ENCODE measurements at regions not wholly inside any gene's neighbourhood (a gene's known extent, or its start where the extent isn't known, plus 50 kb on each side); places are given as distances from the start of the nearest gene placed in this dataset.

- Histone ChIP-seq H3K4me3 (no peak overlapping the region), H3K9me3 (no peaks in the 10 kb centered on the region), H3K27ac (no peak overlapping the region), H3K36me3 (no peaks in the 10 kb centered on the region), H3K4me1 (no peaks in the 10 kb centered on the region), H3K27me3 (no peaks in the 10 kb centered on the region)
- TF ChIP-seq, protein P1, sequence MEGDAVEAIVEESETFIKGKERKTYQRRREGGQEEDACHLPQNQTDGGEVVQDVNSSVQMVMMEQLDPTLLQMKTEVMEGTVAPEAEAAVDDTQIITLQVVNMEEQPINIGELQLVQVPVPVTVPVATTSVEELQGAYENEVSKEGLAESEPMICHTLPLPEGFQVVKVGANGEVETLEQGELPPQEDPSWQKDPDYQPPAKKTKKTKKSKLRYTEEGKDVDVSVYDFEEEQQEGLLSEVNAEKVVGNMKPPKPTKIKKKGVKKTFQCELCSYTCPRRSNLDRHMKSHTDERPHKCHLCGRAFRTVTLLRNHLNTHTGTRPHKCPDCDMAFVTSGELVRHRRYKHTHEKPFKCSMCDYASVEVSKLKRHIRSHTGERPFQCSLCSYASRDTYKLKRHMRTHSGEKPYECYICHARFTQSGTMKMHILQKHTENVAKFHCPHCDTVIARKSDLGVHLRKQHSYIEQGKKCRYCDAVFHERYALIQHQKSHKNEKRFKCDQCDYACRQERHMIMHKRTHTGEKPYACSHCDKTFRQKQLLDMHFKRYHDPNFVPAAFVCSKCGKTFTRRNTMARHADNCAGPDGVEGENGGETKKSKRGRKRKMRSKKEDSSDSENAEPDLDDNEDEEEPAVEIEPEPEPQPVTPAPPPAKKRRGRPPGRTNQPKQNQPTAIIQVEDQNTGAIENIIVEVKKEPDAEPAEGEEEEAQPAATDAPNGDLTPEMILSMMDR (IDR thresholded peaks at IDR 0.05): no peak
- no peak for DNase-seq (ENCODE audit: low spot score)
Measured at GRCh38 chr4:60737858-60738257, 462.3 kb upstream of the ADGRL3 start.

- Histone ChIP-seq H3K4me1 (no peaks in the 10 kb centered on the region), H3K36me3 (no peaks in the 10 kb centered on the region), H3K4me3 (no peak overlapping the region), H3K27ac (no peak overlapping the region), H3K9me3 (no peaks in the 10 kb centered on the region), H3K27me3 (no peaks in the 10 kb centered on the region)
- TF ChIP-seq, protein P1 (IDR thresholded peaks at IDR 0.05): no peak
- no peak for DNase-seq (ENCODE audit: low spot score)
Measured at GRCh38 chr4:60743654-60744053, 456.5 kb upstream of the ADGRL3 start.

DNA sequence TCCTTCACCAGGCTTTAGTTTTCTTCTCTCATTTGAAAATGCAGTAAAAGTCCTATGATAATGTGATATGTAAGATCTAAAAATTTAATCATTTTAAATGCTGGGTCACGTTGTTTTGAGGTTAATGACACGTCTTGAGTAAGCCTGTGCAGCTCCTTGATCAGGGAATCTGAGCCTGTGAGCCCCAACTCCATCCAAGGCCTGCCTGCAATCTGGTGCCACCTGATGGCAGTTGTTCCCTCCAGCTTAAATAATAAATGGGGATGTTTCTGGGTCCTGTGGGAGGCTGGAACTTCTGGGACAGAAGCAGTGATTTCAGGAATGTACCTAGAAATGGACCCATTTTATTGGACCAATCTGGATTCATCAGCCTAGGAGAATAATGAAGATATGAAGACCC lies 455.4 kb upstream of the ADGRL3 start:
- H3K4me1 ChIP-seq: no peaks in the 10 kb centered on the region
- H3K36me3 ChIP-seq: no peaks in the 10 kb centered on the region
- H3K4me3 ChIP-seq: no peak overlapping the region
- DNase-seq (ENCODE audit: low spot score): no peak
- no peak overlapping the region for H3K27ac ChIP-seq
- TF ChIP-seq, protein P1 (IDR thresholded peaks at IDR 0.05): no peak
- H3K9me3 ChIP-seq: no peaks in the 10 kb centered on the region
- no peaks in the 10 kb centered on the region for H3K27me3 ChIP-seq

GRCh38 chr4:60745800-60746571 lies 454.1 kb upstream of the ADGRL3 start:
- H3K27me3 ChIP-seq: no peaks in the 10 kb centered on the region
- DNase-seq (ENCODE audit: low spot score): no peak
- no peak overlapping the region for H3K27ac ChIP-seq
- no peaks in the 10 kb centered on the region for H3K4me1 ChIP-seq
- no peak overlapping the region for H3K4me3 ChIP-seq
- TF ChIP-seq, protein P1 (IDR thresholded peaks at IDR 0.05): no peak
- no peaks in the 10 kb centered on the region for H3K36me3 ChIP-seq
- H3K9me3 ChIP-seq: no peaks in the 10 kb centered on the region

GRCh38 chr4:60750962-60751361 lies 449.2 kb upstream of the ADGRL3 start:
- no peak for DNase-seq (ENCODE audit: low spot score)
- no peaks in the 10 kb centered on the region for H3K27me3 ChIP-seq
- TF ChIP-seq, protein P1 (IDR thresholded peaks at IDR 0.05): no peak
- H3K4me1 ChIP-seq: no peaks in the 10 kb centered on the region
- no peak overlapping the region for H3K27ac ChIP-seq
- H3K9me3 ChIP-seq: no peaks in the 10 kb centered on the region
- H3K4me3 ChIP-seq: no peak overlapping the region
- H3K36me3 ChIP-seq: no peaks in the 10 kb centered on the region

Measured in right atrium auricular region (tissue), 2 donors.